HG03571 (cell line): ENCODE measurements at regions not wholly inside any gene's neighbourhood (a gene's known extent, or its start where the extent isn't known, plus 50 kb on each side); places are given as distances from the start of the nearest gene placed in this dataset.
"Not testable (repeated sequence)": the region's sequence is repeated elsewhere in the genome, so short reads cannot be mapped to it uniquely, and the experiment has no call there.

Source experiments
- ATAC-seq: cut with Tn5 transposase; IDR thresholded peaks from one replicate; pipeline ENCODE4 v1.9.1; 2021; ENCODE audit not compliant: unreplicated experiment

DNA sequence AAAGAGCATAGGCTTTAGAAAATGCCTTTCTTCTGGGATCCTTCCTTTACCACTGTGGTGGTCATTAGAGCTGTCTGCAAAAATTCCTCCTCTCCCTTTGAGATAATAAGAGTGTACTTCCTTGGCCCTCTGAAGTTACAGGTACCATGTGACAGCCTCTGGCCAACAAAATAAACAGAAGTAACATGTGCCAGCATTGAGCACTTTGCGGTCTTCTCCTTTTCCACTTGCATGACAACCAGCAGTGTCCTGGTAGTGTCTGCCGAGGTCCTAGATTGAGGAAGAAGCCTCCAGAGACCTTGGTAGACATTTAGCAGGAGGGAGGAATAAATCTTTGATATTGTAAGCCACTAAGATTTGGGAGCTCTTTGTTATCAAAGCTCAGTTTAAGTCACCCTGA is 87.5 kb upstream of the ARID1B start:
- ATAC-seq, result no peak

DNA sequence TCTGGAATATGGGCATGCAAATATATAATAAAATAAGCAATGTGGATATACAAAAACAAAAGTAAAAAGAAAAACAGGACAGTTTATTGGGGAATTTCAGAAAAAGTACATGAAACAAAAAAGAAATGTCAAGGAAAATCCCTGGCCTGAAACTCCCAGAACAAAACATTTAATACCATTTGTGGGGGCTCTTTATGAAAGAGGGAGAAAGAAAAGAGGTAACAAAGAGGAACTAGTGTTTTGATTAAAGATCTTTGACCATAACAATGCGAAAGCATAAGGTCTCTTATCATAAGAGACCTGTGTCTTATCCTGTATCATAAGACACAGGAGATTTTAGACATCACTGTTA is 88.6 kb upstream of the ARID1B start:
- no peak for ATAC-seq

DNA sequence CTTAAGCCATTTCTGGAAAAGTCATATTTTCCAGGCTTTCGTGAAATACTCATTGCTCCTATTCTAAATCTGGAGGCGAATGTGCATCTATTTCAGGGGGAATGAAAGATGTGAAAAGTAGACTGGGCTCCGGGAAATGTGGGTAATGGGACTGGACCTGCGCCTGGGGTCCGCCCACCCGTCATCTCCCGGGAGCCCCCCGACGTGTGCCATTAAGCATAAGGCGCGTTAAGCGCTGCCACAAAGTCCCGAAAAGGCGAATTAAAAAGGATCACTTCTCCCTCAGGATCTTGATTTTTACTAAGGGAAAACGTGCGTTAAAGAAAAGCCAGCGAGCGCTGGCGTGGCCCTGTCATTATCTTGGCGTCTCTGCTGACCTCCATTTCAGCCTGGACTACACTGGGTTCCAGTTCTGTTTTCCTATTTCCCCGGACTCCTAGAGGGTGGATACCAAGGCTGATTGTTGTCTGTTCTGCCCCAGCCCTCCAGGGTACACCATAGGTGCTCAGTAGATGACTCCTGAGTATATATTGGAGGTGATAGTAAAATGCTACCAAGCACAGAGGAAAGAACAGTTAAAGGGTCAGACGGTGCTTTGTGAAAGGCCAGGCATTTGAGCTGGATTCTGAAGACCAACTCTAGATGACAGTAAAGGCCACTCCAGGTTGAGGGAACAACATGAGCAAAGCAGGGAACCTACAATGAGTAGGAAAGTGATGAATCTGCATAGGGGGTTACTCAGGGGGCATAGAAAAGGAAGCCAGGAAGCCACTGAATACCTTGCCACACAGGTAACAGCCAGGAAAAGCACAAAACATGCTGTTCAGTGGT is 89.2 kb upstream of the ARID1B start:
- ATAC-seq, result no peak

DNA sequence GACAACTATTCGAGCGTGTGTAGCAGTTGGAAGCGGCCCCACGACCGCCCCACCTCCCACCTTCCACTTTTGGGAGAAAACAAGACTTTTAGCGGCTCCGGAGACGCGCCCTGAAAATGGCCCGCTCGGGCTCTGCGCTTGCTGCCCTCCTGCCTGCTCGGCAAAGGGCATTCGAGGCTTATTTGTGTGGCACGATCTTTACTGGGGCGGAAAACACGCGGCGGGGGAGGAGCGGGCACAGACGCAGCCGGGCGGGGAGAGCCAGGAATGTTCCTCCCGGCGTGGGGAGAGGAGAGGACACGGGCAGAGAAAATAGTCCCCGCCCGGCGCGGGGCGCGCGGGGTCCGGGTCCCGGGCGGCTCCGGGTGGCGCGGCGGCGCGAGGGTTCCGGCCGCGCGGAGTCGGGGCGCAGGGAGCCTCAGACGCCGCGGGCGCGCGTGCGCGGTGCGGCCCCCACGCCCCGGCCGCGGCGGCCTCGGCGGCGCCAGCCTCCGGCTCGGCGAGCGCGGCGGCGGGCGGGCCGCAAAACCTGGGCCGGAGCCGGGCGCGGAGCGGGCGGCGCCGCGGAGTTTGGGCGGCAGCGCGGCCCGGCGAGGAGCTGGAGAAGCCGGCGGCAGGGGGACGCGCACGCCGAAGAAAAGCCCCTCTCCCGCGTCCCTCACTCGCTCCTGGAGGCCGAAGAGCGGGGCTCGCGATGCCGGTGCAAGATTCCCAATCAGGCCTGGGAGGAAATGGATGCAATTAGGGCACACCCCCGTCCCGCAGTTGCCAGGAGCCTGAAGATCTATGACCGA is 90.0 kb upstream of the ARID1B start:
- peak; percentile 61 for ATAC-seq

DNA sequence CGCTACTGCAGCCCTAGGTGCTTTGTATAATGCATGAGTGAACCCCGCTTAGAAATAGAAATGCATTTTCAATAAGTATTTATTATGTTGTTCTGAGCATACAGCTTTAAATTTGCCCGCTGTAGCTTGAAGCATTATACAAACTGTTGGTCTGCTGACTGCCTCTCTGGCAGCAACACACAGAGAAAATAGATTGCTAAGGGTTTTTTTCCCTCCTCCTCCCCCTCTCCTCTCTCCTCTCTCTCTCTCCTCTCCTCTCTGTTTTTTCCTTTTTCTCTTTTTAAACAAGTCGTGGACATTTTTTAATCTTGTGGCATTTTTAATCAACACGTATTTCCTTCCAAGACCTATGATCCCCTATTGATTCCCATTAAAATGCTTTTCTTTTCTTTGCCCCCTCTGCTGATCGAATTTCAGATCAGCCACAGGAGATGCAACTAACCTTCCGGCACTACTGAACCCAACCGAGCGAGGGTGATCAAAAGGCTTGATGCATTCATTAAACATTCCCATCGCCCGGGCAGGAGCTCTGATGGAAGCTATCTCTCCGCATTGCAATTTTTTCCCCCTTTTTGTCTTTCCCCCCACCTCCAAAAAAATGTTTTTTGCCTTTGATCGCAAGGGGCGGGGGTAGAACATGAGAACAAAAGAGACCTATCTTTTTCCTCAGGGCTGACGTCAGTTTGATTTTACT is 90.7 kb upstream of the ARID1B start:
- no peak for ATAC-seq

DNA sequence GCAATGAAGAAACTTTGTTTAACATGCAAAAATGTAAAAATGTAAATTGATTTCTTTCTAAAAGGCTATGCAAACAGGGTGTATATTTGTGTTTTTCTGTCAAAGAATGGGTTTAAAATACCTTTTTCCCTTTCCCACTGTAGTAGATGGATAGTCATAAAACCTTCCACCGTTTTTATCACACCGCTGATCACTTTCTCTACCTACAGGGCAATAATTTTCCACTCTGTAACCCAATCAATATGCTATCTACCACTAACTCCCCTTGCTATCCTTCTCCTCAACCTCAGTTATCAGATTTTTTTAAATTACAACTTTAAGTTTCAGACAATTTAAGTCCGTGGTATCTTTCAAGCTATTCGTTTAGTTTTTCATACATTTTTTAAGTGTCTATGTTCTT is 91.4 kb upstream of the ARID1B start:
- no peak for ATAC-seq

DNA sequence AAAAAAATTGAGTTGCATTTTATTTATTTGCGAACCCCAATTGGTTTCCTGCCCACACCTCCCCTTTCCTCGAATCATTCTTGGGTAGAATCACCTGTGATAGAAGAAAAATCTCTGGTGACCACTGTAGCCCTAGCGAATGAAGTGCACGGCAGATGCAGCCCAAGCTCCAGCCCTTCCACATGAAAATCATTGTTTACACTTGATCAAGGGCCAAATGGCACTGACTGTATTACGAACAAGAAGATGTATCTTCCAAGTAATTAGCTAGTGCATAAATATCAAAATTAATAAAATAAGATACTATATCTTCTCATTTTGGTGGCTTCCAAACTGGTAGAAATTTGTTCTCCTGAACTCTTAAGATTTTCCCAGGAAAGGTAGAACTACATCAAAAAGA is 93.4 kb upstream of the ARID1B start:
- ATAC-seq, result no peak

DNA sequence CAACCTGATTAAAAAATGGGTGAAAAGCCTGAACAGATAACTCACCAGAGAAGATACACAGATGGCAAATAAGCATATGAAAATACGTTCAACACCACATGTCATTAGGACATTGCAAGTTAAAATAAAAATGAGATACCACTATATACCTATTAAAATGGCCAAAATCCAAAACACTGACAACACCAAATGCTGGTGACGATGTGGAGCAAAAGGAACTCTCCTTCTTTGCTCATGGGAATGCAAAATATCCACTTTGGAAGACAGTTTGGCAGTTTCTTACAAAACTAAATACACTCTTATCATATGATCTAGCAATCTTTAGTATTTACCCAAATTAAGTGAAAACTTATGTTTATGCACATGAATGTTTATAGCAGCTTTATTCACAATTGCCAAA is 100.5 kb upstream of the ARID1B start:
- no peak for ATAC-seq

DNA sequence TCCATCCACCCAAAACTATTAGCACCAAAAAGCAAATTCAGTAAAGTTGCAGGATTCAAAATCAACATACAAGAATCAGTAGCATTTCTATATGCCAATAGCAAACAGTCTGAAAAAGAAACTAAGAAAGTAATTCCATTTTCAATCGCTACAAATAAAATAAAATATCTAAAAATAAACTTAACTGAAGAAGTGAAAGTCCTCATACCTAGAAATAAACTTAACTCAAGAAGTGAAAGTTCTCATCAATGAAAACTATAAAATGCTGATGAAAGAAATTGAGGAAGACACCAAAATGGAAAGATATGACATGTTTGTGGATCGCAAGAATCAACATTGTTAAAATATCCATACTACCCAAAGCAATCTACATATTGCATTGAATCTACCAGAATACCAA is 103.0 kb upstream of the ARID1B start:
- ATAC-seq, result no peak

DNA sequence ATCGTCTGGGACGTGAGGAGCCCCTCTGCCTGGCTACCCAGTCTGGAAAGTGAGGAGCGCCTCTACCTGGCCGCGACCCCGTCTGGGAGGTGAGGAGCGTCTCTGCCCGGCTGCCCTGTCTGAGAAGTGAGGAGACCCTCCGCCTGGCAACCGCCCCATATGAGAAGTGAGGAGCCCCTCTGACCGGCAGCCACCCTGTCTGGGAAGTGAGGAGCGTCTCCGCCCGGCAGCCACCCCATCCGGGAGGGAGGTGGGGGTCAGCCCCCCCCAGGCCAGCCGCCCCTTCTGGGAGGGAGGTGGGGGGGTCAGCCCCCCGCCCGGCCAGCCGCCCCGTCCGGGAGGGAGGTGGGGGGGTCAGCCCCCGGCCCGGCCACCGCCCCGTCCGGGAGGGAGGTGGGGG is 107.1 kb upstream of the ARID1B start:
- ATAC-seq, result not testable (repeated sequence)

DNA sequence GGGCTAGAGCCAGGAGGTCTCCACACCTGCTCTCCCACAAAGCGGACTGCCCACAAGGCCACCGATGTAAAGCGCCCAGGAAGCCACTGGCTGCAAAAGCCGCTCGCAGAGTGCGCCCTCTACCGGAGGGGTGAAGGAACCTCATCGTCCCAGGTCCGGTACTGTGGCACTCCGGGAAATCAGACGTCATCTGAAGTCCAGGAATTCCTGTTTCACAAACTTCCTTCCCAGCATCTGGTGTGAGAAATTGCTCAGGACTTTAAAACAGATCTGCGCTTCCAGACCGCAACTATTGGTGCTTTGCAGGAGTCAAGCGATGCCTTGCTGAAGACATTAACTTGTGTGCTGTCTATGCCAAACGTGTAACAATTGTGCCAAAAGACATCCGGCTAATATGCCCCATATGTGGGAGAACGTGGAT is 115.1 kb upstream of the ARID1B start:
- ATAC-seq, result no peak

DNA sequence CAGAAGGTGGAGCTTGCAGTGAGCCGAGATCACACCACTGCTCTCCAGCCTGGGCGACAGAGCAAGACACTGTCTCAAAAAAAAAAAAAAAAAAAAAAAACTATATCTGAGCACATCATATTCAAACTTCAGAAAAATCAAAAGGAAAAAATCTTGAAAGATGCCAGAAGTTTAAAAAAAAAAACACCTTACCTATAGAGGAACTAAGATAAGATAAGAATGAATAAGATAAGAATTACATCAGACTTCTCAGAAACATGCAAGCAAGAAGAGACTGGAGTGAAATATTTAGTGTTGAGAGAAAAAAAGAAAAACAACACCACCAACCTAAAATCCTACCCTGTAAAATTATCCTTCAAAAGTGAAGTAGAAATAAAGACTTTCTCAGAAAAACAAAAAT is 116.8 kb upstream of the ARID1B start:
- ATAC-seq, result no peak

DNA sequence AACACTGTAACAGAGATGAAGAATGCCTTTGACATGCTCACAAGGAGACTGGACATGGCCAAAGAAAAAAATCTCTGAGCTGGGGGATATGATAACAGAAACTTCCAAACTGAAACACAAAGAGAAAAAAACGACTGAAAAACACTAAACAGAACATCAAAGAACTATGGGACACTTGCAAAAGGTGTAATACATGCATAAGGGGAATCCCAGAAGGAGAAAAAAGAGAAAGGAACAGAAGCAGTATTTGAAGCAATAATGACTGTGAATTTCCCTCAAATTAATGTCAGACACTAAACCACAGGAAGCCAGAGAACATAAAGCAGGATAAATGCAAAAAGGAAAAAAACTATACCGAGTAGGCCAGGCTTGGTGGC is 117.4 kb upstream of the ARID1B start:
- no peak for ATAC-seq

DNA sequence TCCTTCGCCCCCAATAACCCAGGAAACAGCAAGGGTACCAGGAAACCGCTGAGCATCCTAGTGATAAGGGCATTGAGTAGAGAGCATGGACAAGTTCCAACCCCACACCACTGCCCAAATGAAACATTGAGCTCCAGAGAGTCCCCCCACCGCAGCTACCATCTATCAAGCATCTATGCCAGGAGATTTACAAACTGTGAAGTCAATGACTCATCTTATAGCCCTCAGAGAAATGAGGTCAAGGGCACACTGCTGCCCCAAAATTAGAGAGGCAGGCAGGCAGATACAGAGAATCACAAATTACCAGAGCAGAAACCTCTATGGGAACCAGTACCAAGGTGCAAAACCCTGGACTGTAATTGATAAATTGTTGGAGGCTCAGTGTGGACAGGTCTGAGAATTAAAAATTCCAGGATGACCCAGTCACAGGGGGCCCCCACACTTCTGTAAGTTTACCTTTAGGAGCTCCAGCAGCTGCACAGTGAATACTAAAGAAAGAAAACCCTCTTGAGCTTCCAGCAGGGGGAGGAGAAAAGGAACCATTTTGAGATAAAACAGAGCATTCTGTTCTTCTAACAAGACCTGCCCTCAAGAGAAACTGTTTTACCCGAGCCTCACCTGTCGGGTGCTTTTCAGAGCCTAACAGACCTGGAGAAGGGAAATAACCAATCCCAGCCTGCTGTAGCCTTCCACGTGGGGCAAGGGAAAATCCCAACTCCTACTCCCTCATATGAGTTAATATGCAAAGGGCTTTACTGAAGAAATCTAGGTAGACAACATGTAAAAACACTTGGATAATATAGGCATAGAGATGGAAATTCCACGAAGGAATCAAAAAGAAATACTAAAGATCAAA is 118.0 kb upstream of the ARID1B start:
- ATAC-seq, result no peak

DNA sequence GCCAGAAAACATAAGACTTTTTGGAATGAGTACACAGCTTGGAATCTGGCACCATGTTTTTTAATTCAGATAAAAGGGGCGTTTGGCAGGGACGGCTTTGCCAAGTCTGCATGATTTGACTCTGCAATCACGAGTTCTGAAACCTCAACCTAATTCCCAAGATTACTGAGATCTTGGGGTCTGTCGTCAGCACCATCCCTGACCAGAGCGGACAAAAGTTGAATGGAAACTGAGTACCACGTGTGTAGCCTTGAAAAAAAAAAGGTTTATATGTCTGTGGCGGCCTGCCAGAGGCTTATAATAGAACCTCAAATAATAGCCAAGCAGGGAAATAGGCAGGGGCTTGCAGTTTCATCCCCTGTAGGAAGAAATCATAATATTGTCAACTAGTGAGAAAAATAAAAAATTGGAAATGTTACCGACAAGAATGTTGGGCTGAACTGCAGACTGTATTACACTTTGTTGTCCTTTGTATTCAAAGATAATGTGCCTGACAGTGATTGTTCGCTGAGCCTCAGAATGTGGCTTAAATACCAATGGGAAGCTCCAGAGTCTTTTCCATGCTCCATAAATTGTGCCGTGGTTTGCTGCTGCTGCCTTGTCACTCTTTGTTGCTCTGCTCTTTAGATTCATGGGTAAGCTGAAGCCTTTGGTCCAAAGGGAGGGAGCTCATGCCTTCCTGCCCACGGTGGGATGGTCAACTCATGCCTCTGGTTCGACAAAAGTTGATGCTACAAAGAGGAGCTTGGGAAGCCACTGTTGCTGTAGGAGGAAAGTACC is 118.8 kb upstream of the ARID1B start:
- no peak for ATAC-seq

DNA sequence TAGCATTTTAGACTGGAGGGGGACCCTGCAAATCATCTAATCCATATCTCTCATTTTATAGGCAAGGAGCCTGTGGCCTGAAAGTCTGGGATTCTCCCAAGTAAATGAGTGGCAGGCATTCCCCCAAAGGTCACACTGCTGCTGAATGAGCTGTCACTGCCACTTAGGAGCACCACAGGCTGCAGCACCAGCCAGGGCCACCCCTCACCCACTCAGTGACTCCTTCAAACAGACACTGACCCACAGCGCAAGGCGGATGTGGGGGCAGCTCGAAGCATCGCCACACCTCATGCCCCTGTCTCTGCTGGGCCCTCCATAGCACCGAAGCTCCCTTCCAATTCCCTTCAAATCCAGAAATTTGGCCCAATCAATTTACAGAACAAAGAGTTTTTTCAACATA is 119.9 kb upstream of the ARID1B start:
- no peak for ATAC-seq

DNA sequence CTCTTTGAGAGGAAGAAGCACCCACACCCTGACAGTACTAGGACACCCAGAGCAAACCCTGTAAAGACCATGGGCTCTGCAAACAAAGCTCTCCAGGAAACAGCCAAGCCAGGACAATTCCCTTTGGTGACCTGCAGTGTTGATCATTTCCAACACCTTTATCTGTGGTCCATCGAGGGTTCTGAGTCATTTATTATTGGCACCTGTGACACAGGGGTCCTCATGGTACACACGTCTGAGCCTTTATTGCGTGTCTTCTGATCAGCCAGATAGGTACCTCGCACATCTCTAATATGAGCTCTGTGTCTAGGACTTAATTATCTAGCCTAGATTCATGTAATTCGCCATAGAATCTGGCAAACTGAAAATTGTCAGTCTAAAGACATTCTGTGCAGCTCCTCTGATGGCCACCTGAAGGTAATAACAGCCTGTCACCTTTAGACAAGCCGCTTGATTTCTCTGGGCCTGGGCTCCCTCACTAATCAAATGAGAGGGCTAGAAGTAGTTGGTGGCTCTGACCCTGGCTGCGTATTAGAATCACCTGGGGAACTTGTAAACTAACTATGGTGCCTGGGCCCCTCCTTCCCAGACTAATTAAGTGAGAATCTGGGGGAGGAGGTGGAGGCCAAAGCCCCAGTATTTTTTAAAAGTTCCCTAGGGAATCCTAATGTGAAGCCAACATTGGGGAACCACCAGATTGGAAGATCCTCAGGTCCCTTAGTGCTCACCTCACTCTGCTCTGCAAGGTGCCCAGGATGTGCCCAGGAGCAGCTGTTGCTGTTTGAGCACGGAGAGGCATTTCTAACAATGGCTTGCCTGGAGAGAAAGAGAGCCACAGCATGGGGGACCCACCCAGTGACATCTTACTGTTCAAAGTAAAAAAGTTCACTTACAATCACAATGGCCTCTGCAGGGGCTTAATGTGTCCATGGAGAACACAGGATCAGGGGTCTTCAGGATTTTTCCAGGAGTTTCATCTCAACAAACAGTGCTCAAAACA is 122.0 kb upstream of the ARID1B start:
- ATAC-seq, result no peak

DNA sequence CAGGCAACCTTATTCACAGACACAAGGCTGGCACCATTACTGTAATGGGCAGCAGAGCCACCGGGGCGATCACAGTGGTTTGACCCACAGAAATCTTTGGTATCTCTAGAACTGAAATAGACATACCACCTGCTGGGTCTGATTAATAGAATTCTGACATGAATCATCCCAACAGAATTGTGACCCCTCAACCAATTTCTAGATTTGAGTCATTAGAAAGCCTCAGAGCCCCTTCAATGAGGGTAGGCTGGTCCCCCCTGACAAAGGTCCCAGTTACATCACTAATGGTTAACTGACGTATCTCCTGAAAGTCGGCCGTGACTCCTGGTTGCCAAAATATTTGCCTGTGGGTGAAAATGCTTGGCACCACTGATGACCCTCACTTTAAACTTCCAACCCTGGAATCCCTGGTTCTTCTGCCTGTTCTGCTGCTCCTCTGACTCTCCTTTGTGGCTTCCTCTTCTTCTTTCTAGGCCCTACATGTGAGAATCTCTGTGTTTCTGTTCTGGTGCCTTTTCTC is 124.9 kb upstream of the ARID1B start:
- no peak for ATAC-seq

DNA sequence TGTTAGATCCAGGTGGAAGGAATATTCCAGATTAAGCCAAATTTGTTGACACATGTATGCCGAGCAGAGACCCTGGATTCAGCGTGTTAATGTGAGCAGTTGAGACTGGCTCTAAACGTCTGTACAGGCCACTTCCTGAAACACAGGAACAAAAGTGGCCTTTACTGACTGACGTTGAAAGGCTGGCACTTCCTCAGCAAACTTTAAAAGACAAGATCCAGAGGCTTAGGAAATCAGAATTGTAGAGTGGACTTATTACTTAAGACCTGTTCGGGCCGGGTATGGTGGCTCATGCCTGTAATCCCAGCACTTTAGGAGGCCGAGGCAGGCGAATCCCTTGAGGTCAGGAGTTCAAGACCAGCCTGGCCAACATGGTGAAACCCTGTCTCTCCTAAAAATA is 125.7 kb upstream of the ARID1B start:
- no peak for ATAC-seq
